ENCODE measurements at regions not wholly inside any gene's neighbourhood (a gene's known extent, or its start where the extent isn't known, plus 50 kb on each side); places are given as distances from the start of the nearest gene placed in this dataset.

DNA sequence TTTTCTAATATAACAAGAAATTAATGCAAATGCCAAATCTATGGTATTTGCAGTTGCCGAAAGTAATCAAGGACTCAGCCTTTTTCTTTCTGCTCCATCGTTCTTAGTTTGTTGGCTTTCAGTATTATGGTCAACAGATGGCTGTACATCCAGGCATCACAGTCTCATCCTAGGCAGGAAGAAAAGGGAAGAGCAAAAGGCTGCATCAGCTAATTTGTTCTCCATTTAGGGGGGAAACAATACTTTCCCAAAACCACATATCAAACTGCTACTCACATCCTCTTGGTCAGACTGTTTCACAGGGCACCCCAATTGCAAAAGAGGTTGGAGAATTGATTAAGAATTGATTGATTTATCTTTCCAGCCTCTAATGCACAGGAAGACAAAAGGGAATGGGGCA lies 89.3 kb downstream of the MDH1 start:
- Histone ChIP-seq H3K4me1 (no peaks in the 10 kb centered on the region), H3K9me3 (no peaks in the 10 kb centered on the region), H3K36me3 (no peaks in the 10 kb centered on the region), H3K27me3 (no peaks in the 10 kb centered on the region), H3K27ac (replicated peaks in 1 of 4) (no peak overlapping the region), H3K4me3 (no peak overlapping the region)
- no peak for TF ChIP-seq POLR2A (IDR thresholded peaks at IDR 0.05; ENCODE audit: low read depth)
- TF ChIP-seq, protein P1, sequence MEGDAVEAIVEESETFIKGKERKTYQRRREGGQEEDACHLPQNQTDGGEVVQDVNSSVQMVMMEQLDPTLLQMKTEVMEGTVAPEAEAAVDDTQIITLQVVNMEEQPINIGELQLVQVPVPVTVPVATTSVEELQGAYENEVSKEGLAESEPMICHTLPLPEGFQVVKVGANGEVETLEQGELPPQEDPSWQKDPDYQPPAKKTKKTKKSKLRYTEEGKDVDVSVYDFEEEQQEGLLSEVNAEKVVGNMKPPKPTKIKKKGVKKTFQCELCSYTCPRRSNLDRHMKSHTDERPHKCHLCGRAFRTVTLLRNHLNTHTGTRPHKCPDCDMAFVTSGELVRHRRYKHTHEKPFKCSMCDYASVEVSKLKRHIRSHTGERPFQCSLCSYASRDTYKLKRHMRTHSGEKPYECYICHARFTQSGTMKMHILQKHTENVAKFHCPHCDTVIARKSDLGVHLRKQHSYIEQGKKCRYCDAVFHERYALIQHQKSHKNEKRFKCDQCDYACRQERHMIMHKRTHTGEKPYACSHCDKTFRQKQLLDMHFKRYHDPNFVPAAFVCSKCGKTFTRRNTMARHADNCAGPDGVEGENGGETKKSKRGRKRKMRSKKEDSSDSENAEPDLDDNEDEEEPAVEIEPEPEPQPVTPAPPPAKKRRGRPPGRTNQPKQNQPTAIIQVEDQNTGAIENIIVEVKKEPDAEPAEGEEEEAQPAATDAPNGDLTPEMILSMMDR (IDR thresholded peaks at IDR 0.05) = no peak
- TF ChIP-seq POLR2AphosphoS5 (IDR thresholded peaks at IDR 0.05) = no peak
- no peak for TF ChIP-seq EP300 (IDR thresholded peaks at IDR 0.05)
- WGBS = 93% methylated on average over 2 of the region's 2 CpGs
- intact Hi-C loops (cut with DNase I) = no loop called here
- no peak for DNase-seq (ENCODE audit: extremely low spot score)

DNA sequence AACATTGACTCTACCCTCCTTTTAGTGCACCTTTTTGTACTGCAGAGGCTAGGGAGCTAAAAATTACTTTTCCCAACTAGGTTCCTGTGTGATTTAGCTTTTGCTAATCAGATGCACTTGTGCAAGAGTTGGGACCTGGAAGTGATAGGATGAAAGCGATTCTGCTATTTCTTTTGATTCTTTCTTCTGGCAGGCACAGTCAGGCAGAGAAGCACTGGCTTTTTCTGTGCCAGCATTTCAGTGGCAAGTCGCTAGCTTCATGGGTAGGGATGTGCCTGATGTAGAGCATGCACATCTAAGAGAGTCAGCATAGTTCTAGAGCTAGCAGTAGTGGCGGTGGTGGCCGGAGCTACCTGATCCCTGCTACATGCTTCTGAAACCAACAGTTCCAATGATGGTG lies 89.8 kb downstream of the MDH1 start:
- no peak overlapping the region for H3K27ac ChIP-seq (replicated peaks in 1 of 4)
- no peaks in the 10 kb centered on the region for H3K4me1 ChIP-seq
- DNase-seq (ENCODE audit: extremely low spot score) = no peak
- no peaks in the 10 kb centered on the region for H3K9me3 ChIP-seq
- no peak overlapping the region for H3K4me3 ChIP-seq
- WGBS = 71% methylated on average over 4 of the region's 4 CpGs
- H3K36me3 ChIP-seq = no peaks in the 10 kb centered on the region
- no peak for TF ChIP-seq EP300 (IDR thresholded peaks at IDR 0.05)
- TF ChIP-seq POLR2AphosphoS5 (IDR thresholded peaks at IDR 0.05) = no peak
- TF ChIP-seq, protein P1 (IDR thresholded peaks at IDR 0.05) = no peak
- TF ChIP-seq POLR2A (IDR thresholded peaks at IDR 0.05; ENCODE audit: low read depth) = no peak
- no peaks in the 10 kb centered on the region for H3K27me3 ChIP-seq
- intact Hi-C loops (cut with DNase I) = no loop called here

GRCh38 chr2:63679252-63679855 lies 90.6 kb downstream of the MDH1 start:
- TF ChIP-seq EP300 (IDR thresholded peaks at IDR 0.05) (no peak), POLR2A (IDR thresholded peaks at IDR 0.05; ENCODE audit: low read depth) (no peak), POLR2AphosphoS5 (IDR thresholded peaks at IDR 0.05) (no peak)
- TF ChIP-seq, protein P1 (IDR thresholded peaks at IDR 0.05) = no peak
- Histone ChIP-seq H3K27ac (replicated peaks in 1 of 4) (no peak overlapping the region), H3K36me3 (no peaks in the 10 kb centered on the region), H3K4me1 (no peaks in the 10 kb centered on the region), H3K27me3 (no peaks in the 10 kb centered on the region), H3K4me3 (no peak overlapping the region), H3K9me3 (no peaks in the 10 kb centered on the region)
- WGBS = 91% methylated on average over 5 of the region's 5 CpGs
- DNase-seq (ENCODE audit: extremely low spot score) = no peak
- intact Hi-C loops (cut with DNase I) = no loop called here

DNA sequence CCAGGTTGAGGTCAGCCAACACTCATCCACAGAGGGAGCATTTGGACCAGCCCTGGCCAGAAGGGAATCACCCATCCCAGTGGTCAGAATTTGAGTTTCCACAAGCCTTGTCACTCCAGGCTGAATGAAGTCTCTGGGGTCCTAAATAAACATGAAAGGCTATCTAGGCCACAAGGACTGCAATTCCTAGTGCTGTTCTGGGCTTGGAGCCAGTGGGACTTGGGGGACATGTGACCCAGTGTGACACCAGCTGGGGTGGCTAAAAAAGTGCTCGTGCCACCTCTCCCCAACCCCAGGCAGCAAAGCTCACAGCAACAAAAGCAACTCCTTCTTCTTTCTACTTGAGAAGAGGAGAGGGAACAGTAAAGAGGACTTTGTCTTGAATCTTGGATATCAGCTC lies 91.7 kb downstream of the MDH1 start:
- WGBS = 85% methylated on average over 1 of the region's 1 CpG
- TF ChIP-seq POLR2AphosphoS5 (IDR thresholded peaks at IDR 0.05) = no peak
- no peak for TF ChIP-seq POLR2A (IDR thresholded peaks at IDR 0.05; ENCODE audit: low read depth)
- TF ChIP-seq, protein P1 (IDR thresholded peaks at IDR 0.05) = no peak
- no peak for TF ChIP-seq EP300 (IDR thresholded peaks at IDR 0.05)
- Histone ChIP-seq H3K27ac (replicated peaks in 1 of 4) (no peak overlapping the region), H3K36me3 (no peaks in the 10 kb centered on the region), H3K9me3 (no peaks in the 10 kb centered on the region), H3K4me3 (no peak overlapping the region), H3K27me3 (no peaks in the 10 kb centered on the region), H3K4me1 (no peaks in the 10 kb centered on the region)
- no peak for DNase-seq (ENCODE audit: extremely low spot score)
- intact Hi-C loops (cut with DNase I) = no loop called here

DNA sequence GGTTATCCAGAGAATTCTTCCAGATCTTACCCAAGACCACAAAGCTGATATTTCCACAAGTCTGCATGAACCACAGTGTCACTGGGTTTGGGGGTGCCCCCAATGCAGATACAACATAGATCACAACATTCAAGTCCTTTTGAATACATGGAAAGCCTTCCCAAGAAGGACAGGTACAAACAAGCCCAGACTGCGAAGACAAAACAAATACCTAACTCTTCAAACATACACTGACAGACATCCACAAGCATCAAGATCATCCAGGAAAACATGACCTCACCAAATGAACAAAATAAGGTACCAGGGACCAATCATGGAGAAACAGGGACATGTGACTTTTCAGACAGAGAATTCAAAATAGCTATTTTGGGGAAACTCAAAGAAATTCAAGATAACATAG lies 93.1 kb downstream of the MDH1 start:
- 100% methylated on average over 1 of the region's 1 CpG for WGBS
- no peaks in the 10 kb centered on the region for H3K4me1 ChIP-seq
- H3K27ac ChIP-seq (replicated peaks in 1 of 4) = no peak overlapping the region
- no peaks in the 10 kb centered on the region for H3K36me3 ChIP-seq
- H3K4me3 ChIP-seq = no peak overlapping the region
- no peak for DNase-seq (ENCODE audit: extremely low spot score)
- TF ChIP-seq POLR2AphosphoS5 (IDR thresholded peaks at IDR 0.05) = no peak
- TF ChIP-seq EP300 (IDR thresholded peaks at IDR 0.05) = no peak
- TF ChIP-seq, protein P1 (IDR thresholded peaks at IDR 0.05) = no peak
- TF ChIP-seq POLR2A (IDR thresholded peaks at IDR 0.05; ENCODE audit: low read depth) = no peak
- no peaks in the 10 kb centered on the region for H3K27me3 ChIP-seq
- intact Hi-C loops (cut with DNase I) = no loop called here
- no peaks in the 10 kb centered on the region for H3K9me3 ChIP-seq
